Left ventricle myocardium inferior (tissue), 1 donor: ENCODE measurements at regions not wholly inside any gene's neighbourhood (a gene's known extent, or its start where the extent isn't known, plus 50 kb on each side); places are given as distances from the start of the nearest gene placed in this dataset.

Source experiments
- DNase-seq: peaks from one replicate; pipeline ENCODE4 v3.0.0-alpha.2; 2020
- H3K27ac ChIP-seq: fragments of 200-600 bp; replicated peaks from 2 replicates; pipeline ENCODE4 v1.8.0; 2021
- H3K27me3 ChIP-seq: fragments of 200-600 bp; 2 replicates; pipeline ENCODE4 v1.8.0; 2021; ENCODE audit warnings: low read depth
- H3K36me3 ChIP-seq: fragments of 200-600 bp; 2 replicates; pipeline ENCODE4 v1.8.0; 2021
- H3K4me1 ChIP-seq: fragments of 200-600 bp; 2 replicates; pipeline ENCODE4 v1.8.0; 2021
- H3K4me3 ChIP-seq: fragments of 200-600 bp; 2 replicates; pipeline ENCODE4 v1.8.0; 2021; ENCODE audit warnings: mild to moderate bottlenecking, moderate library complexity
- H3K9me3 ChIP-seq: fragments of 200-600 bp; replicated peaks from 2 replicates; pipeline ENCODE4 v1.8.0; 2021
- CTCF ChIP-seq: fragments of 200-600 bp; IDR thresholded peaks from 2 replicates; pipeline ENCODE4 v1.8.0; 2021; ENCODE audit warnings: antibody characterized with exemption, mild to moderate bottlenecking, borderline replicate concordance
- intact Hi-C: fragments of 100-400 bp; cut with micrococcal nuclease; formaldehyde crosslinking; loops from one replicate; pipeline ENCODE4 v1.11.0; 2022
- donor health status: DM: no; HTN: yes; CAD: no; lungs with severe emphysema.

GRCh38 chr14:37864861-37865718 is 269.7 kb downstream of the TTC6 start:
- DNase-seq = no peak
- intact Hi-C loops = no loop called here
- Histone ChIP-seq H3K4me1 (no peaks in the 10 kb centered on the region), H3K27ac (no peak overlapping the region), H3K27me3 (peaks cover 3% of the 10 kb centered on the region), H3K36me3 (no peaks in the 10 kb centered on the region), H3K4me3 (no peak overlapping the region), H3K9me3 (no peaks in the 10 kb centered on the region)
- TF ChIP-seq CTCF = no peak

- no peak for TF ChIP-seq CTCF
- H3K9me3 ChIP-seq = no peaks in the 10 kb centered on the region
- H3K4me3 ChIP-seq = no peak overlapping the region
- H3K36me3 ChIP-seq = no peaks in the 10 kb centered on the region
- intact Hi-C loops = no loop called here
- H3K27me3 ChIP-seq = peaks cover 3% of the 10 kb centered on the region
- no peak for DNase-seq
- no peak overlapping the region for H3K27ac ChIP-seq
- no peaks in the 10 kb centered on the region for H3K4me1 ChIP-seq
Observed at GRCh38 chr14:37865719-37866549, 270.5 kb downstream of the TTC6 start.

- no peaks in the 10 kb centered on the region for H3K36me3 ChIP-seq
- H3K27ac ChIP-seq = no peak overlapping the region
- no peak overlapping the region for H3K4me3 ChIP-seq
- no peaks in the 10 kb centered on the region for H3K9me3 ChIP-seq
- intact Hi-C loops = loop anchor here (5.0 kb wide), 1 partner anchor 622 kb away; no protein-coding TSS in a partner anchor
- TF ChIP-seq CTCF = no peak
- no peaks in the 10 kb centered on the region for H3K27me3 ChIP-seq
- peaks cover 3% of the 10 kb centered on the region for H3K4me1 ChIP-seq
- DNase-seq = no peak
Observed at GRCh38 chr14:37869633-37870032, 274.2 kb downstream of the TTC6 start.

GRCh38 chr14:37870170-37870569 is 274.7 kb downstream of the TTC6 start:
- H3K27ac ChIP-seq = no peak overlapping the region

More at GRCh38 chr14:37870170-37870569, 274.7 kb downstream of the TTC6 start:
- no peak for TF ChIP-seq CTCF
- no peaks in the 10 kb centered on the region for H3K9me3 ChIP-seq
- H3K4me3 ChIP-seq = no peak overlapping the region
- no peak for DNase-seq
- intact Hi-C loops = loop anchor here (5.0 kb wide), 1 partner anchor 623 kb away; no protein-coding TSS in a partner anchor
- peaks cover 3% of the 10 kb centered on the region for H3K27me3 ChIP-seq
- peaks cover 7% of the 10 kb centered on the region for H3K4me1 ChIP-seq
- no peaks in the 10 kb centered on the region for H3K36me3 ChIP-seq
